Body of pancreas (tissue), 4 donors: ENCODE measurements at regions not wholly inside any gene's neighbourhood (a gene's known extent, or its start where the extent isn't known, plus 50 kb on each side); places are given as distances from the start of the nearest gene placed in this dataset.

ENCODE experiments used
- ATAC-seq: fragments of 150-250 bp; one replicate; pipeline ENCODE4 v1.9.1; 2016
- DNase-seq, 4 donors: peaks; one replicate each; pipeline ENCODE4 v3.0.0-alpha.2; 2019
- H3K27ac ChIP-seq, 4 donors: fragments of 200-600 bp; sonication (generic); 1 replicate in 3 of 4; 2 replicates in 1 of 4; pipeline versions ENCODE4 v1.5.1 to v1.6.1; 2016 to 2019; ENCODE audit warnings: mild to moderate bottlenecking in 1 of 4, mixed read lengths in 1 of 4, moderate library complexity in 1 of 4
- H3K27me3 ChIP-seq, 2 donors: fragments of 200-600 bp; sonication (generic); one replicate each; pipeline ENCODE4 v1.6.0; 2016; ENCODE audit warnings: mild to moderate bottlenecking in 1 of 2
- H3K36me3 ChIP-seq, 2 donors: fragments of 200-600 bp; sonication (generic); replicated peaks in 1 of 2; 2 replicates each; pipeline ENCODE4 v1.5.1; 2016; ENCODE audit warnings: low read depth in 2 of 2; ENCODE audit not compliant: insufficient read depth in 1 of 2
- H3K4me1 ChIP-seq: fragments of 200-600 bp; sonication (generic); one replicate; pipeline ENCODE4 v1.6.0; 2016
- H3K4me3 ChIP-seq, 2 donors: fragments of 200-600 bp; sonication (generic); 1 replicate in 1 of 2; 2 replicates in 1 of 2; pipeline ENCODE4 v1.5.1; 2016 to 2019
- H3K9me3 ChIP-seq, 3 donors: fragments of 200-600 bp; sonication (generic); 1 replicate in 2 of 3; 2 replicates in 1 of 3; pipeline ENCODE4 v1.5.1; 2016
- POLR2A ChIP-seq, 3 donors: fragments of 450-650 bp; IDR thresholded peaks; one replicate each; pipeline ENCODE4 v1.6.1; 2016; ENCODE audit warnings: antibody characterized with exemption in 3 of 3, mild to moderate bottlenecking in 2 of 3
- WGBS, 2 donors: methylation state at CpG; one replicate each; pipeline ENCODE4 v1.1.5; 2017; 5-methylcytosine and 5-hydroxymethylcytosine counted together
- intact Hi-C: fragments of 100-400 bp; cut with DNase I; formaldehyde crosslinking; loops from one replicate; pipeline ENCODE4 v1.15.1; 2023
- TF ChIP-seq, protein P1 (sequence below), 7 experiments: fragments of 450-650 bp in 4 of 7; fragments of 200-600 bp in 3 of 7; sonication (generic) in 3 of 7; IDR thresholded peaks; one replicate each; pipeline ENCODE4 v1.5.1; 2016 to 2019; ENCODE audit warnings: antibody characterized with exemption in 7 of 7

DNA sequence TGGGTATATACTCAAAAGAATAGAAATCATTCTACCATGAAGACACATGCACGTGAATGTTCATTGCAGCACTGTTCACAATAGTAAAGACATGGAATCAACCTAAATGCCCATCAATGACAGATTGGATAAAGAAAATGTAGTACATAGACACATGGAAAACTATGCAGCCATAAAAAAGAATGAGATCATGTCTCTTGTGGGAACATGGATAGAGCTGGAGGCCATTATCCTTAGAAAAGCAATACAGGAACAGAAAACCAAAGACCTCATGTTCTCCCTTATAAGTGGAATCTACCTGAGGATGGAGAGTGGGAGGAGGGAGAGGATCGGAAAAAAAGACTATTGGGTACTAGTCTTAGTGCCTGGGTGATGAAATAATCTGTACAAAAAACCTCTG is 143.9 kb downstream of the RHOU start:
- no peak overlapping the region for H3K27ac ChIP-seq
- no peak for ATAC-seq
- DNase-seq: no peak
- intact Hi-C loops: no loop called here
- H3K27me3 ChIP-seq: no peaks in the 10 kb centered on the region
- H3K4me3 ChIP-seq: no peak overlapping the region
- no peaks in the 10 kb centered on the region for H3K9me3 ChIP-seq
- TF ChIP-seq, protein P1, sequence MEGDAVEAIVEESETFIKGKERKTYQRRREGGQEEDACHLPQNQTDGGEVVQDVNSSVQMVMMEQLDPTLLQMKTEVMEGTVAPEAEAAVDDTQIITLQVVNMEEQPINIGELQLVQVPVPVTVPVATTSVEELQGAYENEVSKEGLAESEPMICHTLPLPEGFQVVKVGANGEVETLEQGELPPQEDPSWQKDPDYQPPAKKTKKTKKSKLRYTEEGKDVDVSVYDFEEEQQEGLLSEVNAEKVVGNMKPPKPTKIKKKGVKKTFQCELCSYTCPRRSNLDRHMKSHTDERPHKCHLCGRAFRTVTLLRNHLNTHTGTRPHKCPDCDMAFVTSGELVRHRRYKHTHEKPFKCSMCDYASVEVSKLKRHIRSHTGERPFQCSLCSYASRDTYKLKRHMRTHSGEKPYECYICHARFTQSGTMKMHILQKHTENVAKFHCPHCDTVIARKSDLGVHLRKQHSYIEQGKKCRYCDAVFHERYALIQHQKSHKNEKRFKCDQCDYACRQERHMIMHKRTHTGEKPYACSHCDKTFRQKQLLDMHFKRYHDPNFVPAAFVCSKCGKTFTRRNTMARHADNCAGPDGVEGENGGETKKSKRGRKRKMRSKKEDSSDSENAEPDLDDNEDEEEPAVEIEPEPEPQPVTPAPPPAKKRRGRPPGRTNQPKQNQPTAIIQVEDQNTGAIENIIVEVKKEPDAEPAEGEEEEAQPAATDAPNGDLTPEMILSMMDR (IDR thresholded peaks at IDR 0.05): no peak
- no peak for TF ChIP-seq POLR2A (IDR thresholded peaks at IDR 0.05)
- no peaks in the 10 kb centered on the region for H3K36me3 ChIP-seq
- 87 to 95% methylated on average over 2 of the region's 2 CpGs for WGBS, 2 donors
- no peaks in the 10 kb centered on the region for H3K4me1 ChIP-seq

DNA sequence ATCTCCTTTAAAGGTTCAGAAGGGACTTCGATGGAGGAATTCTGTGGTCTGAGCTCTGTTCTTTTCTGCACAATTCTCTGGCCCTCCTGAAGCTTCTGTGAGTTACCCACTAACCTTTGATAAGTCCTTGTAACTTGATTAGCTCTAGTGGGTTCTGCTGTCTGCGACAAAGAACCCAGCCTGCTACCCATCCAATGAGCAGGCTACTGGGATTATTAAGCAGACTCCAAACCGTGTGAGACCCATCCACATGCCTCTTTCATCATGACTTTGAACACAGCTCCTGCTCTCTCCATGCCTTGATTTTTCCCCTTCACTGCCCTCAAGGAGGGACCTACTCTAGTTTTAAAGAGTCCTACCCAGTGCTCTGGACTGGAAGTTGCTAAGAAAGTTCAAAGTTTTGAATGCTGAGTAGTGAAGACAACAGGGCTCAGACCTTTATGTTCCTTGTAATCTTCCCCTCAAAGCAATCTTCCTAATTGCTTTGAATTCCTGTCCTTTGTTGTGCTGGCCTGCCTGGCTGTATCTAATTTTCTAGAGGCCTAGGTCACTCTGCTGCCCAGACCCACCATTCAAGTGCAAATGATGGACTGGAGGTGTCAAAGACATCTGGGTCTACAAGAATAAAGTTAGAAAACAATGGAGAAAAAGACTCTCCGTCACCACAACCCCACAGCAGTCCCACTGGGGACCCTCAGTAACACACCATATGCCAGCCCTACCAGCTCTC is 146.9 kb downstream of the RHOU start:
- no peak for DNase-seq
- Histone ChIP-seq H3K27ac (no peak overlapping the region), H3K27me3 (no peaks in the 10 kb centered on the region), H3K4me1 (no peaks in the 10 kb centered on the region), H3K9me3 (peaks cover 0 to 4% (median 0%) of the 10 kb centered on the region in 3 donors), H3K36me3 (no peaks in the 10 kb centered on the region), H3K4me3 (no peak overlapping the region)
- intact Hi-C loops: no loop called here
- ATAC-seq: no peak
- 70% methylated on average over 4 of the region's 4 CpGs for WGBS, 2 donors
- no peak for TF ChIP-seq POLR2A (IDR thresholded peaks at IDR 0.05)
- TF ChIP-seq, protein P1 (IDR thresholded peaks at IDR 0.05): no peak

DNA sequence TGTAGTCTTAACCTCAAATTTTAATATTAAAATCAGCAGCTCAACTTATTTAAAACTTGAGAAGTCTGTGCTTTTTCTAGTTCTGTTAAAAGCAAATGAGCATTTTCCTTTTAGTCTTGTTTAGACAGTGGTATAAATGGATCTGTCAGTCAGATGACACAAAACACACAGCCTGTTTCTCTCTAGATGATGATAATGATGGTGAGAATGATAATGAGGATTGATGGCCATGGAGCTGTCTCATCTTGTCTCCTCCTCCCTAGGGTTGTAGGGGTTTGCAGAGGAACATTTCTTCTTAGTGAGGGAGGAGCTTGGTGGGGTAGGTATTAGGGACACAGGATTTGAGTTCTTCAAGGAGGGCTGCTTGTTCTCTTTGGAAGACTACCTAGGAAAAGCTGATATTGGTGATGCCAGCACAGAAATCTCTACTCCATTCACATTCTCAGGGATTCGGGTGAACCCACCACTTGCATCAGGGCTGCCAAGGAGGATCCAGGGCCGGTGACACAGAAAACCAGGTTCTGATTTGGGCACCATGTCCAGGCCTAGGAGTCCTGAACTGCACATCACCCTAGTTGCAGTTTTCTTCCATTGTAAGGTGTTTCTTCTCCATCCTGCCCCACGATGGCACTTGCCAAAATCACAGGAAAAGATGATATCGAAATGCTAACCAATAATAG is 147.6 kb downstream of the RHOU start:
- H3K4me3 ChIP-seq: no peak overlapping the region
- TF ChIP-seq, protein P1 (IDR thresholded peaks at IDR 0.05): no peak
- TF ChIP-seq POLR2A (IDR thresholded peaks at IDR 0.05): no peak
- 95 to 98% methylated on average over 4 of the region's 4 CpGs for WGBS, 2 donors
- ATAC-seq: no peak
- DNase-seq: no peak
- H3K27me3 ChIP-seq: no peaks in the 10 kb centered on the region
- no peaks in the 10 kb centered on the region for H3K4me1 ChIP-seq
- H3K9me3 ChIP-seq: peaks cover 0 to 4% (median 0%) of the 10 kb centered on the region in 3 donors
- no peak overlapping the region for H3K27ac ChIP-seq
- intact Hi-C loops: no loop called here
- no peaks in the 10 kb centered on the region for H3K36me3 ChIP-seq

DNA sequence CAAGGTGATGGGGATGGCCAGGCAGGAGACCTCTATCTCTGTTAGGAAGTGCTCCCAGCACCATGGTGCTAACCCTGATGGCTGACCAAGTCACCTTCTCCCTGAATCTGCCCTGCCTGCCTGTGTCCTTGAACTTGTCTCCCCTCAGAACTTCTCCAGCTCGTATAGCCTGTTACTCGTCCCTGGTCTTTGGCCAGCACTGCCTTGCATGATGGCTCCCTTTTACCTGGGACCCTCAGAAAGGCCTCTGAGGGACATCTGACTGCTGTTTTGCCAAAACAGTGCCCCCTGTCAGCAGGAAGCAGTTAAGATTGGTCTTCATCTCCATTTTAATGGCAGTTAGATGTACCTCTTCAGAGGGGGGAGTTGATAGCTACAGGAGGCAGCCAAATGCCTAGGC is 148.3 kb downstream of the RHOU start:
- no peak for DNase-seq
- intact Hi-C loops: no loop called here
- Histone ChIP-seq H3K4me3 (no peak overlapping the region), H3K9me3 (peaks cover 0 to 4% (median 0%) of the 10 kb centered on the region in 3 donors), H3K27ac (no peak overlapping the region), H3K4me1 (no peaks in the 10 kb centered on the region), H3K36me3 (no peaks in the 10 kb centered on the region), H3K27me3 (no peaks in the 10 kb centered on the region)
- 88 to 91% methylated on average over 2 of the region's 2 CpGs for WGBS, 2 donors
- no peak for ATAC-seq
- TF ChIP-seq, protein P1 (IDR thresholded peaks at IDR 0.05): no peak
- no peak for TF ChIP-seq POLR2A (IDR thresholded peaks at IDR 0.05)
